ENCODE measurements at regions not wholly inside any gene's neighbourhood (a gene's known extent, or its start where the extent isn't known, plus 50 kb on each side); places are given as distances from the start of the nearest gene placed in this dataset.

DNA sequence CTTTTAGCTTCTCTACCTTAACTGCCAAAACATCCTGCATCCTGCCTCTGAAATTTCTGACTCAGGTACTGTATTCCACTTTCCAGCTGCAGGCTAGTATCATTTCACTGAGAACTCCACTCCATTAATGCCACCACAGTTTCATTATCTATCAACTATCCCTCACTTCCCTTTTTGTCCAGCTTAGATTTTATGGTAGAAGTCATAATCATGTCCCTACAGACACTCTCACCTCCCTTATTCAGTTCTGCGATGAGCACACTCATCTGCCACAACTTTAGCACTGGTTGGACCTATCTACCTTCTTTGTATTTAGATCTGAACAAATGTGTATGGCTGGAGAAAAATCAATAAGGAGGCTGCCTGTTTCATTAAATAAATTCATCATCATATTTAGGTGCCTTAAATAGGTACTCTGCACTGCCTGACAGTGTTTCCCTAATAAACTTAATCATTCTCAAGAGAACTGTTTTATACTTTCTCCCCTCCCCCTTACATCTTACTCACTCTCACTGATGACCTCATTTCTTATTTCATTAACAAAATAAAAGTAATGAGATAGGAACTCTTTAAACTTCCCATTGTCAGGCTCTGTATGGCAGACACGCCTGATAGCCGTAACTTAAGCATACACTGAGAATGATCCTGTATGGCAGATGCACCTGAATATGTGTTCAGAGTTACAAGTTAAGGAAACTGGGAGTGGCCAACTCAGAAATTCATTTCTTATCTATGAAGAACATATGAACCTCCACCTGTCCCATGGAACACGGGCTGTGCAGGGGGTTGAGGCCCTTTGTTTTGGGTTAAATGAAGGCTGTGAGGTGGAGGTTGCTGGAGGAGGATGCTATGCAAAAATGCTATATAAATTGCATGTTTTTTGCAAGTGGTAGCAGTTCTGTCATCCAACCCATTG, 95.3 kb upstream of the MAN1A1 start:
- Histone ChIP-seq H3K4me1 (ENCODE audit: control insufficient read depth, insufficient read depth, low read length) (no peaks in the 10 kb centered on the region), H3K36me3 (ENCODE audit: control insufficient read depth, insufficient read depth, low read length) (no peaks in the 10 kb centered on the region), H3K4me3 (ENCODE audit: low read depth, low read length) (no peak overlapping the region), H3K27ac (ENCODE audit: low read depth, low read length) (no peak overlapping the region), H3K27me3 (ENCODE audit: control insufficient read depth, insufficient read depth, low read length) (no peaks in the 10 kb centered on the region), H3K9me3 (ENCODE audit: control insufficient read depth, insufficient read depth, low read length) (no peaks in the 10 kb centered on the region)
- WGBS (ENCODE audit: insufficient coverage) = no CpG with 5 or more reads among the region's 4 CpGs
- DNase-seq (ENCODE audit: low read depth in 4 of 6, low spot score in 6 of 6) = no peak

DNA sequence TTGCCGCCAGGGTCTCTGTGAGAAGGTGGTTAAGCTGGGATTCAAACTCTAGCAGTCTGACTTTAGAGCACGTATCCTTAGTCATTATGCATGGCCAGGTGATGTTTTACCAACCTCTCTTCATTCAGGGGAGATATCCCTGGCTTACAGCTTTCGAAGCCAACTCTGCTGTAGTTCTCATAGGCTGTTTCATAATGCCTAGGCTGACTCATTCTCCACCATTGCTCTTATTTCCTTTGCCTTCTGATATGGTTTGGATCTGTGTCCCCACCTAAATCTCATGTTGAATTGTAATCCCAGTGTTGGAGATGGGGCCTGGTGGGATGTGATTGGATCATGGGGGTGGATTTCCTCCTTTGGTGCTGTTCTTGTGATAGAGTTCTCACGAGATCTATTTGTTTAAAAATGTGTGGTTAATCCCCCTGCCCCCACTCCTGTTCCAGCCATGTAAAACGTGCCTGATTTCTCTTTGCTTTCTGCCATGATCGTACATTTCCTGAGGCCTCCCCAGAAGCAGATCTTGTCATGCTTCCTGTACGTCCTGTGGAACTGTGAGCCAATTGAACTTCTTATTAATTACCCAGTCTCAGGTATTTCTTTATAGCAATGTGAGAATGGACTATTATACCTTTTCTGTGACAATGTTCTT, 94.6 kb upstream of the MAN1A1 start:
- Histone ChIP-seq H3K4me1 (ENCODE audit: control insufficient read depth, insufficient read depth, low read length) (no peaks in the 10 kb centered on the region), H3K36me3 (ENCODE audit: control insufficient read depth, insufficient read depth, low read length) (no peaks in the 10 kb centered on the region), H3K4me3 (ENCODE audit: low read depth, low read length) (no peak overlapping the region), H3K9me3 (ENCODE audit: control insufficient read depth, insufficient read depth, low read length) (no peaks in the 10 kb centered on the region), H3K27ac (ENCODE audit: low read depth, low read length) (no peak overlapping the region), H3K27me3 (ENCODE audit: control insufficient read depth, insufficient read depth, low read length) (no peaks in the 10 kb centered on the region)
- 80% methylated on average over 2 of the region's 7 CpGs for WGBS (ENCODE audit: insufficient coverage)
- DNase-seq (ENCODE audit: low read depth in 4 of 6, low spot score in 6 of 6) = no peak

DNA sequence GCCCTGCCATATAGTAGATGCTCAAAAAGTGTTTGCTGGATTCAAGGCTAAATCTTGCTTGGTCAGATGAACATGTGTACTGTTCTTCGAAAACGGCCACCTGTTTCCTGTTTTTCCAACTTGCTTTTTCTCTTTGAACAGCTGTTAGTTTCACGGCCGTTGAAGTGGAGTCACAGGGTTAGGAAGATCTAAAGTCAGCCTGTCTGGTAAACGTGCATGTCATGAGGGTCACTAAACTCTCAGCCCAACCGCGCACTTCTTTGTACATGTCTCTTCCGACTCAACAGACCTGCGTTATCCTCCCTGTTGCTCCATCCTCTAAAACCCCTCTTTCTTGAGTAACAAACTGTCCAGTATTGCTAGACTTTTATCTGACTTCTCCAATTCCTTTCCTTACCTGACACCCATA, 93.2 kb upstream of the MAN1A1 start:
- DNase-seq (ENCODE audit: low read depth in 4 of 6, low spot score in 6 of 6) = peak in 1 of 6 donors; percentile 35
- Histone ChIP-seq H3K36me3 (ENCODE audit: control insufficient read depth, insufficient read depth, low read length) (no peaks in the 10 kb centered on the region), H3K27me3 (ENCODE audit: control insufficient read depth, insufficient read depth, low read length) (no peaks in the 10 kb centered on the region), H3K4me1 (ENCODE audit: control insufficient read depth, insufficient read depth, low read length) (no peaks in the 10 kb centered on the region), H3K27ac (ENCODE audit: low read depth, low read length) (no peak overlapping the region), H3K9me3 (ENCODE audit: control insufficient read depth, insufficient read depth, low read length) (no peaks in the 10 kb centered on the region), H3K4me3 (ENCODE audit: low read depth, low read length) (no peak overlapping the region)
- 72% methylated on average over 9 of the region's 9 CpGs for WGBS (ENCODE audit: insufficient coverage)

DNA sequence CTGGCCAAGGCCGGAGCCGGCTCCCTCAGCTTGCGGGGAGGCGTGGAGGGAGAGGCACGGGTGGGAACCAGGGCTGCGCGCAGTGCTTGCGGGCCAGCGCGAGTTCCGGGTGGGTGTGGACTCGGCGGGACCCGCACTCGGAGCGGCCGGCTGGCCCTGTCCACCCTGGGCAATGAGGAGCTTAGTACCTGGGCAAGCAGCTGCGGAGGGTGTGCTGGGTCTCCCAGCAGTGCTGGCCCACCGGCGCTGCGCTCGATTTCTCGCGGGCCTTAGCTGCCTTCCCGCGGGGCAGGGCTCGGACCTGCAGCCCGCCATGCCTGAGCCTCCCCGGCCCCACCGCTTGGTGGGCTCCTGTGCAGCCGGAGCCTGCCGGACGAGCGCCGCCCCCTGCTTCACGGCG, 91.4 kb upstream of the MAN1A1 start:
- 96% methylated on average over 37 of the region's 37 CpGs for WGBS (ENCODE audit: insufficient coverage)
- DNase-seq (ENCODE audit: low read depth in 4 of 6, low spot score in 6 of 6) = no peak
- no peaks in the 10 kb centered on the region for H3K27me3 ChIP-seq (ENCODE audit: control insufficient read depth, insufficient read depth, low read length)
- H3K4me3 ChIP-seq (ENCODE audit: low read depth, low read length) = no peak overlapping the region
- no peak overlapping the region for H3K27ac ChIP-seq (ENCODE audit: low read depth, low read length)
- no peaks in the 10 kb centered on the region for H3K4me1 ChIP-seq (ENCODE audit: control insufficient read depth, insufficient read depth, low read length)
- no peaks in the 10 kb centered on the region for H3K9me3 ChIP-seq (ENCODE audit: control insufficient read depth, insufficient read depth, low read length)
- H3K36me3 ChIP-seq (ENCODE audit: control insufficient read depth, insufficient read depth, low read length) = no peaks in the 10 kb centered on the region

DNA sequence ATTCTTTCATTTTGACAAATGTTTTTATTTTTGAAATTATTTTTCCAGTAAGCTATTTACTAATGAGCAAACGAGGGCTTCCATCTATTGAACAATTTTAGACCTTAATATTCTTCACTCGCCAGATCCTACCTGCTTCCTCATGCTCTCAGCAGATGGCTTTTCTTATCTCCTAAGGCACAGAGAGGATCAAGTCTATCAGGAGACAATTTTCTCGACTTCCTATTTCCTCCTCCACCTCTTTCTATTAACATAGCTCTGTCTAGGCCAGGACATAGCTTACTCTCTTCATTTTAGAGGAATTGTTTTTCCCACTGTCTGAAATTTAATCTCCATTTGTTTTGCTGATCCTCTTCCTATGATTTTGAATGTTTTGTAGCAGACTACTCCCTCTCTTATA, 87.0 kb upstream of the MAN1A1 start:
- no peak overlapping the region for H3K4me3 ChIP-seq (ENCODE audit: low read depth, low read length)
- 100% methylated on average over 1 of the region's 3 CpGs for WGBS (ENCODE audit: insufficient coverage)
- no peaks in the 10 kb centered on the region for H3K27me3 ChIP-seq (ENCODE audit: control insufficient read depth, insufficient read depth, low read length)
- no peak overlapping the region for H3K27ac ChIP-seq (ENCODE audit: low read depth, low read length)
- DNase-seq (ENCODE audit: low read depth in 4 of 6, low spot score in 6 of 6) = no peak
- H3K4me1 ChIP-seq (ENCODE audit: control insufficient read depth, insufficient read depth, low read length) = no peaks in the 10 kb centered on the region
- H3K9me3 ChIP-seq (ENCODE audit: control insufficient read depth, insufficient read depth, low read length) = no peaks in the 10 kb centered on the region
- H3K36me3 ChIP-seq (ENCODE audit: control insufficient read depth, insufficient read depth, low read length) = no peaks in the 10 kb centered on the region

DNA sequence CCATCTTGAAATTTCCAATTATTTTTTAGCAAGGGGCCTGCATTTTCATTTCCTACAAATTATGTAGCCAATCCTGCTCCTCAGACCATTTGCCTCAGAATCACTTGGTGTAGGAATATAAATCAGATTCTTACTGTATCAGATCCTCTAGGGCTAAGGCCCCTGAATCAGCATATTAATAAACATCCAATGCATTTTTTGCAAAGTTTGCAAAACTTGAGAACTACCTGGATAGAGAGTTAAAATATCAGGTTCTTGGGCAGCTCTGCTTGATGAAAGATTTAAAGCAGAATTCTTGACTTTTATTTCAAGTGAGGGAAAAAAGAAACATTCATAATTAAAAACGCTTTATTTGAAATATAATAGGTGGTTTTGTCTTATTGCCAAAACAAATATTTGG, 82.2 kb upstream of the MAN1A1 start:
- Histone ChIP-seq H3K36me3 (ENCODE audit: control insufficient read depth, insufficient read depth, low read length) (no peaks in the 10 kb centered on the region), H3K9me3 (ENCODE audit: control insufficient read depth, insufficient read depth, low read length) (no peaks in the 10 kb centered on the region), H3K4me1 (ENCODE audit: control insufficient read depth, insufficient read depth, low read length) (no peaks in the 10 kb centered on the region), H3K27ac (ENCODE audit: low read depth, low read length) (no peak overlapping the region), H3K27me3 (ENCODE audit: control insufficient read depth, insufficient read depth, low read length) (no peaks in the 10 kb centered on the region), H3K4me3 (ENCODE audit: low read depth, low read length) (no peak overlapping the region)
- no peak for DNase-seq (ENCODE audit: low read depth in 4 of 6, low spot score in 6 of 6)
- no CpG with 5 or more reads among the region's 1 CpG for WGBS (ENCODE audit: insufficient coverage)

DNA sequence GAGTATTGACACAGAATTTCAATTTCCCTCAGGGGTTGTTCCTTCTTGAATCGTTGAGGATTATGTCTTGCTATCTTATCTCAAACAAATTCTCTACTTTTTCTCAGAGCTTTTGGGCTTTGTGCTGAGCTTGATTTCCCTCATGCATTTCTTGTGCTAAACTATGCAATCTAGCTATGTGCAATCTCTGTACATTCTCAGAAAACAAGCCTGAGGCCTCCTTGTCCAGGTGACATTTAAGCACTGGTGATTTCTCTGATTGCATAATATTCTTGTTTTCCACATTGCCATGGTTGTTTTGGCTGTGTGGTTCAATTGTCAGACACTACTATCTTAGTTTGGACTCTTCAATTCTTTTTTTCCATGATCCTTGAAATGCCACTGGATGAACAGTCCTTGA, 81.2 kb upstream of the MAN1A1 start:
- H3K4me3 ChIP-seq (ENCODE audit: low read depth, low read length) = no peak overlapping the region
- no CpG with 5 or more reads among the region's 1 CpG for WGBS (ENCODE audit: insufficient coverage)
- H3K9me3 ChIP-seq (ENCODE audit: control insufficient read depth, insufficient read depth, low read length) = no peaks in the 10 kb centered on the region
- H3K36me3 ChIP-seq (ENCODE audit: control insufficient read depth, insufficient read depth, low read length) = no peaks in the 10 kb centered on the region
- DNase-seq (ENCODE audit: low read depth in 4 of 6, low spot score in 6 of 6) = no peak
- no peaks in the 10 kb centered on the region for H3K4me1 ChIP-seq (ENCODE audit: control insufficient read depth, insufficient read depth, low read length)
- no peaks in the 10 kb centered on the region for H3K27me3 ChIP-seq (ENCODE audit: control insufficient read depth, insufficient read depth, low read length)
- no peak overlapping the region for H3K27ac ChIP-seq (ENCODE audit: low read depth, low read length)

DNA sequence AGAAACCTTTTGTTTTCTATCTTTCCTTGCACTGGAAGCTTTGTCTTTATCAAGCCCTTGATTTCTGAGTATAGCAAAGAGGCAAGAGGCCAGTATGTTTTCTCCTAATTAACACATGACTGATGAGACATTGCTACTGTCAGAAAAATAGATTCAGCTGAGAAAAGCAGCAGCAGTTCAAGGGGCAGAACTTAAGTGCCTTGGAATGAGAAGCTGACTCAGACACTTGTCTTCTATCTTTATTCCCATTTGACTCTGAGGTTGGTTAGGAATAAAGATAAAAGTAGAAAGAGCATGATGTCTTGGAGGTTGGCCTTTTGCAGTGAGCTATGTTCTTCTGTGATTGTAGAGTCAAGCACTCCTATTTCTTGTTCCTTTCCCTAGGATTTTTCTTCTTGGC, 79.1 kb upstream of the MAN1A1 start:
- H3K27me3 ChIP-seq (ENCODE audit: control insufficient read depth, insufficient read depth, low read length) = no peaks in the 10 kb centered on the region

DNA sequence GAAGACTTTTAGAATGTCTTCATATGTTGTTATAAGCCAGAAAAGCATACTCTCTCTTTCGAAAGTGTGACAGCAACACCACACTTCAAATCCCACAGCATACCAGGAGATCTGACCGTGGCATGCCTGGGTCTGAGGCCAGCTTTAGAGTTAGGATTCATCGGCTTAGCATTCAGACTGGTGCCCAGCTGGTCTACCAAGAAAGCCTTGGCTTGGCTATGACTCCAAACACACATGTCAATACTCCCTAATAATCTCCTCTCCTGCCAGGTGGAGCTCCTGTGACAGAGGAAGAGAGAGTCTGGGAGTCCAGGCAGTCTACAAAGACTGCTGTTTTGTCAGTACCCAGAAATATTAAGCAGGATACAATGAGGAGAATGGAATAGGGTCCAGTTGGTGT, 77.1 kb upstream of the MAN1A1 start:
- H3K9me3 ChIP-seq (ENCODE audit: control insufficient read depth, insufficient read depth, low read length) = peaks cover 1% of the 10 kb centered on the region
- no peaks in the 10 kb centered on the region for H3K27me3 ChIP-seq (ENCODE audit: control insufficient read depth, insufficient read depth, low read length)
- no peak overlapping the region for H3K4me3 ChIP-seq (ENCODE audit: low read depth, low read length)
- H3K36me3 ChIP-seq (ENCODE audit: control insufficient read depth, insufficient read depth, low read length) = no peaks in the 10 kb centered on the region
- WGBS (ENCODE audit: insufficient coverage) = no CpG with 5 or more reads among the region's 3 CpGs
- H3K27ac ChIP-seq (ENCODE audit: low read depth, low read length) = no peak overlapping the region
- H3K4me1 ChIP-seq (ENCODE audit: control insufficient read depth, insufficient read depth, low read length) = no peaks in the 10 kb centered on the region
- no peak for DNase-seq (ENCODE audit: low read depth in 4 of 6, low spot score in 6 of 6)

More for the DNA sequence above, 79.1 kb upstream of the MAN1A1 start:
- no peak for DNase-seq (ENCODE audit: low read depth in 4 of 6, low spot score in 6 of 6)
- H3K4me3 ChIP-seq (ENCODE audit: low read depth, low read length) = no peak overlapping the region
- H3K36me3 ChIP-seq (ENCODE audit: control insufficient read depth, insufficient read depth, low read length) = no peaks in the 10 kb centered on the region
- no peaks in the 10 kb centered on the region for H3K4me1 ChIP-seq (ENCODE audit: control insufficient read depth, insufficient read depth, low read length)
- H3K9me3 ChIP-seq (ENCODE audit: control insufficient read depth, insufficient read depth, low read length) = no peaks in the 10 kb centered on the region
- H3K27ac ChIP-seq (ENCODE audit: low read depth, low read length) = no peak overlapping the region

DNA sequence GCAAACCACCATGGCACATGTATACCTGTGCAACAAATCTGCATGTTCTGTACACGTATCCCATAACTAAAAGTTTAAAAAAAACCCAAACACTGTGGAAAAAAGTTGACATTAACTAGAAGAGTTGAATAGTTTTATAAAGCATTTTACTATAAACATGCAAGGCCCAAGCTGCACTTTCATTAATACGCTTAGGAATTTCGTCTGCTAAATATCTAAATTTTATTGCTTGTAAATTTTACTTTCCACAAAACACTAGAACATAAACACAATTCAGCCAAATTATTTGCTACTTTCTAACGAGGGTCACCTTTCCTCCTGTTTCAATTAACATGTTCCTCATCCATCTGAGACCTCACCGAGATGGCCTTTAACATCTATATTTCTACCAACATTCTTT, 74.4 kb upstream of the MAN1A1 start:
- no peak overlapping the region for H3K27ac ChIP-seq (ENCODE audit: low read depth, low read length)
- H3K9me3 ChIP-seq (ENCODE audit: control insufficient read depth, insufficient read depth, low read length) = peaks cover 1% of the 10 kb centered on the region
- DNase-seq (ENCODE audit: low read depth in 4 of 6, low spot score in 6 of 6) = no peak
- no peaks in the 10 kb centered on the region for H3K36me3 ChIP-seq (ENCODE audit: control insufficient read depth, insufficient read depth, low read length)
- H3K4me3 ChIP-seq (ENCODE audit: low read depth, low read length) = no peak overlapping the region
- WGBS (ENCODE audit: insufficient coverage) = no CpG with 5 or more reads among the region's 5 CpGs
- H3K27me3 ChIP-seq (ENCODE audit: control insufficient read depth, insufficient read depth, low read length) = no peaks in the 10 kb centered on the region
- H3K4me1 ChIP-seq (ENCODE audit: control insufficient read depth, insufficient read depth, low read length) = no peaks in the 10 kb centered on the region
